GM18502 (cell line): ENCODE measurements at regions not wholly inside any gene's neighbourhood (a gene's known extent, or its start where the extent isn't known, plus 50 kb on each side); places are given as distances from the start of the nearest gene placed in this dataset.

ENCODE experiments used
- ATAC-seq: cut with Tn5 transposase; IDR thresholded peaks from one replicate; pipeline ENCODE4 v1.9.1; 2021; ENCODE audit warnings: mild to moderate bottlenecking; ENCODE audit not compliant: unreplicated experiment, poor library complexity

GRCh38 chr2:71801969-71802368 lies 345.7 kb downstream of the CYP26B1 start:
- no peak for ATAC-seq

- no peak for ATAC-seq
Measured at GRCh38 chr2:71801556-71801955, 346.1 kb downstream of the CYP26B1 start.

- no peak for ATAC-seq
Measured at GRCh38 chr2:71800851-71801250, 346.8 kb downstream of the CYP26B1 start.

- ATAC-seq, result no peak
Measured at GRCh38 chr2:71800106-71800809, 346.9 kb downstream of the DYSF start.

- no peak for ATAC-seq
Measured at GRCh38 chr2:71799013-71799575, 345.7 kb downstream of the DYSF start.

GRCh38 chr2:71798266-71799012 lies 345.1 kb downstream of the DYSF start:
- ATAC-seq, result no peak

GRCh38 chr2:71797035-71797810 lies 343.9 kb downstream of the DYSF start:
- no peak for ATAC-seq

- no peak for ATAC-seq
Measured at GRCh38 chr2:71796174-71796593, 342.8 kb downstream of the DYSF start.

- ATAC-seq, result no peak
Measured at GRCh38 chr2:71795486-71795885, 342.1 kb downstream of the DYSF start.

- no peak for ATAC-seq
Measured at GRCh38 chr2:71794611-71795010, 341.2 kb downstream of the DYSF start.

- no peak for ATAC-seq
Measured at GRCh38 chr2:71793926-71794325, 340.6 kb downstream of the DYSF start.

GRCh38 chr2:71792926-71793761 lies 339.8 kb downstream of the DYSF start:
- ATAC-seq, result no peak

GRCh38 chr2:71791501-71792135 lies 338.3 kb downstream of the DYSF start:
- ATAC-seq, result no peak

- ATAC-seq, result no peak
Measured at GRCh38 chr2:71791061-71791450, 337.7 kb downstream of the DYSF start.

- no peak for ATAC-seq
Measured at GRCh38 chr2:71790226-71791060, 337.1 kb downstream of the DYSF start.

- no peak for ATAC-seq
Measured at GRCh38 chr2:71789556-71790204, 336.3 kb downstream of the DYSF start.

- ATAC-seq, result no peak
Measured at GRCh38 chr2:71788601-71789240, 335.4 kb downstream of the DYSF start.

GRCh38 chr2:71788186-71788525 lies 334.8 kb downstream of the DYSF start:
- ATAC-seq, result no peak
